Bronchial epithelial cell (primary cell): ENCODE measurements at regions not wholly inside any gene's neighbourhood (a gene's known extent, or its start where the extent isn't known, plus 50 kb on each side); places are given as distances from the start of the nearest gene placed in this dataset.
A peak's percentile ranks its signal among the peaks of the same experiment; 100 is the strongest.

Experiments
- DNase-seq: peaks from one replicate; pipeline ENCODE4 v3.0.0-alpha.2; 2010; ENCODE audit warnings: low read depth
- FAIRE-seq: peaks from 2 replicates; lab custom pipeline; 2011; peaks lifted over from hg19 to GRCh38; lab: Jason Lieb, UNC
- H3K27me3 ChIP-seq: 2 replicates; pipeline ENCODE4 v1.5.1; 2011; ENCODE audit warnings: low read length; ENCODE audit not compliant: control insufficient read depth, insufficient read depth
- H3K36me3 ChIP-seq: 2 replicates; pipeline ENCODE4 v1.5.1; 2011; ENCODE audit warnings: low read length; ENCODE audit not compliant: control insufficient read depth, insufficient read depth
- H3K4me3 ChIP-seq: 2 replicates; pipeline ENCODE4 v1.5.1; 2011; ENCODE audit warnings: mild to moderate bottlenecking, low read depth, low read length, control low read depth
- CTCF ChIP-seq: IDR thresholded peaks from 2 replicates; pipeline ENCODE4 v1.5.1; 2011; ENCODE audit warnings: mild to moderate bottlenecking, moderate library complexity, low read length, control low read depth, inconsistent platforms; ENCODE audit not compliant: insufficient read depth, severe bottlenecking

- Histone ChIP-seq H3K36me3 (no peaks in the 10 kb centered on the region), H3K4me3 (no peak overlapping the region), H3K27me3 (no peaks in the 10 kb centered on the region)
- DNase-seq (no peak), FAIRE-seq (peak; percentile 64)
- no peak for TF ChIP-seq CTCF
Observed at GRCh38 chr2:201978333-201978732, 55.3 kb upstream of the FZD7 start.

- no peak for TF ChIP-seq CTCF
- peak; percentile 52 for FAIRE-seq
- no peak overlapping the region for H3K4me3 ChIP-seq
- no peaks in the 10 kb centered on the region for H3K36me3 ChIP-seq
- H3K27me3 ChIP-seq, result no peaks in the 10 kb centered on the region
- DNase-seq, result no peak
Observed at GRCh38 chr2:201978986-201979385, 54.7 kb upstream of the FZD7 start.

GRCh38 chr2:201980389-201980821 lies 53.2 kb upstream of the FZD7 start:
- FAIRE-seq, result no peak
- no peak for TF ChIP-seq CTCF

GRCh38 chr2:201980946-201981345 lies 52.7 kb upstream of the FZD7 start:
- DNase-seq (no peak), FAIRE-seq (no peak)
- TF ChIP-seq CTCF, result no peak
- H3K27me3 ChIP-seq, result no peaks in the 10 kb centered on the region
- no peak overlapping the region for H3K4me3 ChIP-seq
- H3K36me3 ChIP-seq, result no peaks in the 10 kb centered on the region

More at GRCh38 chr2:201980389-201980821, 53.2 kb upstream of the FZD7 start:
- no peak for DNase-seq
- no peaks in the 10 kb centered on the region for H3K27me3 ChIP-seq
- H3K4me3 ChIP-seq, result no peak overlapping the region
- no peaks in the 10 kb centered on the region for H3K36me3 ChIP-seq

- no peaks in the 10 kb centered on the region for H3K27me3 ChIP-seq
- no peaks in the 10 kb centered on the region for H3K36me3 ChIP-seq
- DNase-seq (no peak), FAIRE-seq (no peak)
- no peak overlapping the region for H3K4me3 ChIP-seq
- TF ChIP-seq CTCF, result no peak
Observed at GRCh38 chr2:201983174-201983573, 50.5 kb upstream of the FZD7 start.

- Histone ChIP-seq H3K27me3 (no peaks in the 10 kb centered on the region), H3K4me3 (no peak overlapping the region), H3K36me3 (no peaks in the 10 kb centered on the region)
- no peak for TF ChIP-seq CTCF
- FAIRE-seq, result no peak
- no peak for DNase-seq
Observed at GRCh38 chr2:201983800-201984199, 49.9 kb upstream of the FZD7 start.
